Stimulated activated CD4-positive, alpha-beta T cell treated with anti-CD3 and anti-CD28 coated beads, TNF-alpha, amount 100 ng/mL, for 24 hours (primary cell): ENCODE measurements at regions not wholly inside any gene's neighbourhood (a gene's known extent, or its start where the extent isn't known, plus 50 kb on each side); places are given as distances from the start of the nearest gene placed in this dataset.
"Not testable (repeated sequence)": the region's sequence is repeated elsewhere in the genome, so short reads cannot be mapped to it uniquely, and the experiment has no call there.

Experiments used
- DNase-seq, 3 experiments: peaks; one replicate each; pipeline ENCODE4 v3.0.0-alpha.2; 2020; ENCODE audit warnings: low read depth in 3 of 3

DNA sequence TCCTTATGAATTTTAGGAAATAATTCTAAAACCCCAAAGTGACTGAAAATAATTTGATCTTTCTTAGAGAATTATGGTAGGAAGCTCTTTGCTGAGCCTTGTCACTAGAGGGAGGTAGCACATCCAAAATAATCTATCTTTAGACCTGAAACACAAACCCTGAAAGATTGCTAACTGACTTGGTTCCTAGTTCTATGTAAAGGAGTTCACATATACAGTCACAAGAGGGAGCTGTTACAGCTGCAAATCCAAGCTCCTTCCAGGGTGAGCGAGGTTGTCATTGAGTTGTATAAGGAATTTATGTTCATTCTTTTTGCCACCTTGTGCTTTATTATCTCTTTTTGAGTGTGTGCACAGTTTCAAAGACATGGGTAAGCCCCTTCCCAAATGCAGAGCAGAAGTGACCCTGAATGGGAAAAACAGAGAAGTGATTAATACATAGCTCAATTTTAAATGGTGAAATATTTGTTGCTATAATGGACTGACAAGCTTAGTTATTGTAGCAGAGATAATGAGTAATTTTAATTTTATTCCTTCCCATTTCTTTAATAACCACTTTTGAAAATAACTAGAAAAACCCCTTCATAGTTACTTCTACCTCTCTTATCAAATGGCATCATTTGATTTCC is 387.9 kb downstream of the DAD1 start:
- no peak for DNase-seq

DNA sequence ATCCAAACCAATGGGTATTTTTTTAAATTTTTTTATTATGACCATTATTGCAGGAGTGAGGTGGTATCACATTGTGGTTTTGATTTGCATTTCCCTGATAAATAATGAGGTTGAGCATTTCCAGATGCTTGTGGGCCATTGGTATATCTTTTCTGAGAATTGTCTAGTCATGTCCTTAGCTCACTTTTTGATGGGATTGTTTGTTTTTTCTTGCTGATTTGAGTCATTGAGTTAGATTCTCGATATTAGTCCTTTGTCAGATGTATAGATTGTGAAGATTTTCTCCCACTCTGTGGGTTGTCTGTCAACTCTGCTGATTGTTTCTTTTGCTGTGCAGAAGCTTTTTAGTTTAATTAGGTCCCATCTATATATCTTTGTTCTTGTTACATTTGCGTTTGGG is 388.9 kb downstream of the DAD1 start:
- not testable (repeated sequence) for DNase-seq

DNA sequence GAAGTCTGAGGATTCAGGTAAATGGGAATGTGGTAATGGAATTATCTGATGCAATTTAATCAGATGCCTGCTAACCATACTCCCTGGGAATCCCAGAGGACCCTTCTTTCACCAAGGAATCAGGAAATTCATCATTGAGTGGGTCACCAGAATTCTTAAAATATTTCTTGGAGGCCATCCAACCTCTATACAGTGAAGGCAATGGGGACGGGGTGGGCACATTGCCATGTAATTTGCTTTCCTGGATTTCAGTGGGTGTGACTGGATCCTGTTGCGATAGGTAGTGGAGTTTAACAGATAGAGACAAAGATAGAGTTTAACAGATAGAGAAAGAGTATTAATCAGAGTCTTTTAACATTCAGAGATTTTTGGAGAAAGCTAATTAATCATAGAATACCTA is 394.4 kb downstream of the DAD1 start:
- DNase-seq: no peak

DNA sequence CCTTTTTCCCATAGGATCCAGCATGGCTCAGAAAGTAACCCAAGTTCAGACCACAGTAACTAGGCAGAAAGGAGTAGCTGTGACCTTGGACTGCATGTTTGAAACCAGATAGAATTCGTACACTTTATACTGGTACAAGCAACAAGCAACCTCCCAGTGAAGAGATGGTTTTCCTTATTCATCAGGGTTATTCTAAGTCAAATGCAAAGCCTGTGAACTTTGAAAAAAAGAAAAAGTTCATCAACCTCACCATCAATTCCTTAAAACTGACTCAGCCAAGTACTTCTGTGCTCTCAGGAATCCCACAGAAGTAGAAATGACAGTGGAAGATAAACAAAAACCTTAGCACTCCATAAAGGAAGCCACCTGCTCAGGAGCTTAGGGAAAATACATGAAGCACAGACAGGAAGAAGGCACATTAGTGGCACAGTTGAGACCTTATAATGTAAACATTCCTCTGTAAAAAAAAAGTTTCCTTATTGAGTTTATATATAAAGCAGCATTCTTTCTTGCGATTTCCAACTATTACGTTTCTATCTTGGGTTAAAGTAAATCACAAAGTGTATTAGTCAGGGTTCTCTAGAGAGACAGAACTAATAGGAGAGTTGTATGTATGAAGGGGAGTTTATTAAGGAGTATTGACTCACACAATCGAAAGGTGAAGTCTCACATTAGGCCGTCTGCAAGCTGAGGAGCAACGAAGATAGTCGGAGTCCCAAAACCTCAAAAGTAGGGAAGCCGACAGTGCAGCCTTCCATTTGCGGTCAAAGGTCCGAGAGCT is 398.4 kb downstream of the DAD1 start:
- DNase-seq: no peak

DNA sequence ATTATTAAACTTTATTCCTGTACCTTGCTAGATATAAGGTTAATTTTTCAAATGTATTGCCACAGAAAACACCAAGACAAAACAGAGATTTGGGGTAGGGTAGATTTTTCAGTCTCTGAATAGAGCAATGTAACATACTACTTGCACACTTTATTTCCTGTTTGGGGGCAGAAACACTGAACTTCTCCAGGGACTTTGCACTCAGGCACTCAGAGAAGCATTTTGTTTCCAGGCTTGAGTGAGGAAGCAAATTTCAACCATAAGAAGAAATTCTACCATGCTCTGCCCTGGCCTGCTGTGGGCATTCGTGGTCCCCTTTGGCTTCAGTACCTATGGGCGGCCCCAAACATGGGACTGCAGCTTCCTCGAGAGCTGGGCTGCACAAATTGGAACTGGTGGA is 399.1 kb downstream of the DAD1 start:
- DNase-seq: no peak

DNA sequence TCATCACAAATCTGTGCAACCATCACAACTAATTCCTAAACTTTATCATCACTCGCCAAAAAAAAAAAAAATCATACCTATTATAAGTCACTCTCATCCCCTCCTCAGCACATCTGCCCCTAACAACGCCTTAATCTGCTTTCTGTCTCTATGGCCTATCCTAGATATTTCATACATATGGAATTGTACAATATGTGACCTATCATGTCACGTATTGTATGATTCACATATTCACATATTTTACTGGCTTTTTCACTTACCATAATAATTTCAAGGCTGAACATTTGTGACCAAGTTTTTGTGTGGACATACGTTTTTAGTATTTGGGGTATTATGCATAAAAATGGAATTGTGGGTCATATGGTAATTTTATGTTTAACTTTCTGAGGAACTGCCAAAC is 400.7 kb downstream of the DAD1 start:
- no peak for DNase-seq

DNA sequence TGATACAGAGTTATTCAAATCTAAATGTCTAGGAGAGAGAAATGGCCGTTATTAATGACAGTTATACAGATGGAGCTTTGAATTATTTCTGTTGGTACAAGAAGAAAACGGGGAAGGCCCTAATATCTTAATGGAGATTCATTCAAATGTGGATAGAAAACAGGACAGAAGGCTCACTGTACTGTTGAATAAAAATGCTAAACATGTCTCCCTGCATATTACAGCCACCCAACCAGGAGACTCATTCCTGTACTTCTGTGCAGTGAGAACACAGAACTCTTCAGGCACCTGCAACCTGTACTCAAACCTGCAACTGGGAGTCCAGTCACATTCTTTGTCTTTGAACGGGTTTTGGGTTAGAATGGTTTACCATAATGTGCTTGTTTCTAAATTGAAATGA is 403.2 kb downstream of the DAD1 start:
- no peak for DNase-seq

DNA sequence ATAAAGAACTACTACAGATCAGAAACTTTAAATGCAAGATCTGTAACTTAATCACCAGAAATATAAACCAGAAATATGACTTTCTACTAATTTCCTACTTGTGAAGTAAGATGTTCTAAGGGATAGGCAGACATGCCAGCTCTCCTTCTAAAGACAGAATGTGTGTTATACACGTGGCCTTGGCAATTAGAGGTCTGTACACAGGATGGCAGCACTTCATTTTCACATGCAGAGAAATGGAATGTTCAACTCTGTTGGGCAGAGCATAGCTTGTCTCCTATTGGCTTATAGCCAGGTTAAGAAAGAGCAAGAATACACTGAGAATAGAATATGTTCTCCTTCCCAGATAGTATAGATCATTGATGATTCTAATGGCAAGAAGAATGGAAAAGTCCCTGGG is 403.8 kb downstream of the DAD1 start:
- no peak for DNase-seq

DNA sequence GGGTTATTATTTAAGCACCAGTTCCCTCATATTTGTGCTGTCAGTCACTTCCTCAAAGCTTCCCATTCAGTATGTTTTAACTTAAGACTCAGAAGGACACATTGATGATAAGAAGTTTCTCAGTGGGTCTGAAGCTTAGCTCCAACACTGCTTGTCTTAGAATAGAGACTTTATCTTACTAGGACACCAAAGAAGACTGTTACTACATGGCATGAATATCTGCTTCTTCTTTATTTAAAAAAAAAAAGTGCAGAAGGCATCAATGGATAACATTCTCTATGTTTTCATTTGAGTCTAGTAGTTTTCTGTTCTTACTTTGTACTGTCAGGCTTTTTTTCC is 404.2 kb downstream of the DAD1 start:
- no peak for DNase-seq

DNA sequence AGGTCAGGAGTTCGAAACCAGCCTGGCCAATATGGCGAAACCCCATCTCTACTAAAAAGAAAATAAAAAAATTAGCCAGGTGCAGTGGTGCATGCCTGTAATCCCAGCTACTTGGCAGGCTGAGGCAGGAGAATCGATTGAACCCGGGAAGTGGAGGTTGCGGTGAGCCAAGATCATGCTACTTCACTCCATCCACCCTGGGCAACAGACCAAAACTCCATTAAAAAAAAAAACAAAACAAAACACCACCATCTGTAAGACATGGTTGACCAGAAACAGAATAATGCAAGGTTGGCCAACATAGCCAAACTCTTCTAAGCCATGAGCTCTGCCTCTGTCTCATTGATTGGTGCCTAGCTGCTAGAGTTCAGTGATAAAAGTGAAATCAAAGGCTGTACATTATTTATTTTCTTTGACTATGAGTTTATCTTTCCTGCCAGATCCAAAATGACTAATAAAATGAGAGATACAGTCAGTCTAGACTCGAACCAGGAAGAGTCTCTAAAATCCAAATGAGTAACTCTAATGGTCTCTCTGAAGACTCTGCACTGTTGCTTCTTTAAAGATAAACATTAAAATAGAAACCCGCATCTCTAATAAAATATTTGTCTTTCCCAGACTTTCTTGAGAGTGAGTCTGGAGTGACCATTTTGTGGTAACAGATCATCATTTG is 404.7 kb downstream of the DAD1 start:
- no peak for DNase-seq

DNA sequence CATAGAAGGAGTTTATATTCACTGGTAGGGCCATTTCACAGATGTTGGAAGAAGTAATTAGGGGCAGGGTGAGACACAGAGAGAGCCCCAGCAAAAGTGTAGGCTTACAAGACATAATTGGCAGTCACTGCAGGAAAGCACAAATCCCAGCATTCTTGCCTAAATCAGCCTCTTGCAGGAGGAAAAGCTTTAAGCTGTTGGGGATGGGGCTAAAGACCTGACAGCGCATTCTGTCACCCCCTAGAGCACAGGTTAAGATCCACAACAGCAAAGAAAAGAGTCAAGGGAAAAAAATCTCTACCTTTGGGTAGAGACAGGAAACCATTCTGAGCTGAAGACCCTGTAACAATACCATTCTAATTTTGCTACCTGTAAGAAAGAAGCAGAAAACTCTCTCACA is 409.0 kb downstream of the DAD1 start:
- no peak for DNase-seq

DNA sequence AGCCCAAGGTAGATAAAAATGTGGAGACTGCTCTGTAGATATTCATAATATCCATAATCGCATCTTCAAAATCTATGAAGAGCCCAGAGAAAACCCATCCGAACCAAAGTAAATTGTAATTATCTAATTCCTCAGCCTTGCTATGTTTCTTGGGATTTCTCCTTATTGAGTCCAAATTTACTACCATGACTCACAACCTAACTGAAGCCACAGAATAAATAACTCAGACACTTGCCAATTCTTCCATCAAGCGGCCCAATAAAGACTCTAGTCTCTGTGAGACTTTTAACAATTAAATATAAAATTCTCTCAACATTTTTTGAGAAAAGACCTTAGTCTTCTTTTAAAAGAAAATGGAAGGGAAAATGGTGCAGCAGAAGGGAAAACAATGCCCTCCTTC is 409.8 kb downstream of the DAD1 start:
- DNase-seq: no peak

DNA sequence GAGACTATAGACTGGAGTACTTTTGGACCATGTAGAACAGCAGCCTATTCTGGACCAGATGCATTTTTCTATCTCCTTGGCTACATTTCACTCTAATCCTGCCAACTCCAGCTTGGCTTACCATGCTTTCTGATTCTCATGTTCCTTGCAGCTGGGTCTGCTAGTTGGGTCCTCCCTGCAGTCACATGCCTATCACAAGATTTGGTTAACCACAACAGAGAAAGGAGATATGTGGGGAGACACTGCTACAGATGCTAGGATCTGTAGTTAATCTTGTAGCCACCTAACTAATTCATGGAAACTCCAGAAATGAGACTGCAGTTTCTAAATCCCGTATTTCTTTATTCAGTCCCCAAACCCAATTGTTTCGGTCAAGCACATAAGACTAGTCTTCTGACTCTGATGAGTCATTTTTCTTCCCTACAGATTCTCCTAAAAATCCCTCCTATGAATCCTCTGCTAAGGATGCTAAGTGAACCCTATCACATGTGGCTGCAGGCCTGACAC is 410.6 kb downstream of the DAD1 start:
- DNase-seq: no peak

DNA sequence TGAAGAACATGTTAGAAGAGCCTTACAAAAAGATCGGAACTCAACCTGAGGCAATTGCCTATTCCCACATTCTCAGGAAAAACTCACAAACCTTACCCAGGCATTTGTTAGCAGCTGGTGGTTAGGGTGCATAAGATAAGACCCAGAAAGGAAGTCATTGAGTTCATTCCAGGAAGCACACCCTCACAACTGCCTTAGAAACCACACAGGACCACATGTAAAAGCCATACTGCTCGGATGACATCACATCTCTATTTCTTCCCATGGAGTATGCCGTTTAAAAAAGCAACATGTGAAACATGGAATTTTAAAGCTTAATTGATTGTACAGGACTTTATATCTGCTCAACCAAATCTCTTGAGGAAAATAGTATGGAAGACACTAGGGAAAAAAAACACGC is 411.2 kb downstream of the DAD1 start:
- no peak for DNase-seq

DNA sequence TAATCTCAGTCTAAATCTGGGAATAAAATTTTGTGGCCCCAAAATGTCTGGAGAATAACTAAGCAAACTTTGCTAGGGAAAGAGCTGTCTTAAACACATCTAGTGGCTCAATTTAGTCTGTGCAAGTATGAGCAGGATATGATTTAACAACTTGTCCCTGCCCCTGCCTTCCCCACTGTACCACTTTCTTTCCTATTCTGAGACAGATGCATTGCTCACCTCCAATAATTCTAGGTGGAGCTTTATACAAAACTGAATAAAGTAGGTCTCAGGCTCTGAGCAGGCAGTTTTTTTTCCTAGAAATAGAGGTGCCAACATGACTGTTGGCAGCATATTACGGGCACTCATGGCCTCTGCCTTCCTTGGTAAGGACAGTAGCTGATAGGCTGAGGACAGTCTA is 412.1 kb downstream of the DAD1 start:
- no peak for DNase-seq

DNA sequence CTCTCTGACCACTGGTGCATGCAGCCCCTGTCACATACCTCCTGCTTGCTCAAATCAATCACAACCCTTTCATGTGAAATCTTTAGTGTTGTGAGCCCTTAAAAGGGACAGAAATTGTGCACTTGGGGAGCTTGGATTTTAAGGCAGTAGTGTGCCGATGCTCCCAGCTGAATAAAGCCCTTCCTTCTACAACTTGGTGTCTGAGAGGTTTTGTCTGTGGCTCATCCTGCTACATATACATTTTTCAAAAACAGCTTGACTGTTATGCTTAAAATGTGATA is 413.8 kb downstream of the DAD1 start:
- DNase-seq: not testable (repeated sequence)

DNA sequence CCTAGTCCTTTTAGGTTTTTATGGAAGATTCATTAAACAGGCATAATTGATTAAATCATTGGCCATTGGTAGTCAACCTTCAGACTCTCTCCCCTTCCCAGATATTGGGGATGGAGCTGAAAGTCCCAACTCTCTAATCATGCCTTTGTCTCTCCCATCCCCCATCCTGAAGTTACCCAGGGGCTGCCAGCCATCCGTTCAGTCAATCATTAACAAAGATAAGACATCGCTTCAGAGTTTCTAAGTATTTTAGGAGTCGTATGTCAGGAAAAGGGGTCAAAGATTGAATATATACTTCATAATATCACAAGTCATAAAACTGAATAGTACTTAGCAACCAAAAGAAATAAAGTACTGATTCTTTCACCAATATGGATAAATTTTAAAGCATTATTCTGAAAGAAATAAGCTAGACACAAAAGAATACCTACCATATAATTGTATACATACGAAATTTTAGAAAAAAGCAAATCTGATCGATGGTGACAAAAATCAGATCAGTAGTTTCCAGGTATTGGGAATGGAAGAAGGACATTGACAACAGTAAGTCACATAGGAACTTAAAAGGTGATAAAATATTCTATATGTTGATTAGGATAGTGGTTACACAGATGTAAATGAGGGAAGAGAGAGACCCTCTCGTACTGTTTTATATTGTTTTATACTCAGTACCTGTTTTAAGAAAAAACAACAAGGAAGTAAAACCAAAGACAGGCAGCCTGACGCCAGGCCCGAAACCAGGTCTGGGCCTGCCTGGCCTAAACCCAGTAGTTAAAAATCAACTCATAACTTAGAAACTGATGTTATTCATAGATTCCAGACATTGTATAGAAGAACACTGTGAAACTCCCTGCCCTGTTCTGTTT is 414.4 kb downstream of the DAD1 start:
- DNase-seq: no peak

DNA sequence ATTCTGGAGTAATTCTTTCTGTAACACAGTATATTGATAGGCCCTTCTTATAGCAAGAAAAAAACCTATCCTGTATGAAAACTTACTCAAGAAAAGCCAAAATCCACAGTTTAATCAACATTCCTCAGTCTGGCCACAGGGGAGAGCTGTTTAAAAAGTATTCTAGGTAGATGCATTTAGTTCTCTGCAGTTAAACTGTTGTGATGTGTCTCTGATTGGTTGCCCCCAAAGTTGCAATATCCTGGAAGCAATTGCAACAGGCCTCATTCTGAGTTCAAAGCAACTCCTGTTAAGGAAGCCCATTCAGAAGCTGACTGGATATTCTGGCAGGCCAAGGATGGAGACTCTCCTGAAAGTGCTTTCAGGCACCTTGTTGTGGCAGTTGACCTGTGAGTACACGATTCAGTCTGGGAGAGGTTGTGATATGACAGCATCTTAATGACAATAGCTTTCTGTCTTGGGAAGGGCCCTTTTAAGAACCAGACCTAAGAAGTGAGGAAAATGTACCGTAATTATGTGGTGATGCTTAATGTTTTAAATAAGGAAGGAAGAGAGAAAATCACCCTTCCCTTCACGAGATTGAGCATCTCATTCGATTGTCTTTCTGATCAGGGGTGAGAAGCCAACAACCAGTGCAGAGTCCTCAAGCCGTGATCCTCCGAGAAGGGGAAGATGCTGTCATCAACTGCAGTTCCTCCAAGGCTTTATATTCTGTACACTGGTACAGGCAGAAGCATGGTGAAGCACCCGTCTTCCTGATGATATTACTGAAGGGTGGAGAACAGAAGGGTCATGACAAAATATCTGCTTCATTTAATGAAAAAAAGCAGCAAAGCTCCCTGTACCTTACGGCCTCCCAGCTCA is 420.7 kb downstream of the DAD1 start:
- no peak for DNase-seq

DNA sequence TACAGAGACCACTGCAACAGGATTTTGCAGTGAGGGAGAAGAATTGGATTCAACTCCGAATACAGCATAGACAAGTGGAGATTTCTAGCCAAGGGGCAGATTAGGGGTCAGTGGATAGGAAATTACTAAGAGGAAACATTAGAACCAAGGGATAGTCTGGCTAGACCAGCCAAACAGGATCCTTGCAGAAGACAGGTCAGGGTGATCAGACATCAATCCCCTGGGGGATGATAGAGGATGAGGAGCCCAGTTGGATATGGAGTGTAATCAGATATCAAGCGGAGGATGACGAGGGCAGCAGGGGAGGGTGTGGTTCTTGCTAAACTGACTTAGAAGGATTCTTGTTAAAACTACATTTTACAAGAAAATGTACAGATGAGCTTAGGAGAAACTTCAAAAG is 424.4 kb downstream of the DAD1 start:
- DNase-seq: no peak

DNA sequence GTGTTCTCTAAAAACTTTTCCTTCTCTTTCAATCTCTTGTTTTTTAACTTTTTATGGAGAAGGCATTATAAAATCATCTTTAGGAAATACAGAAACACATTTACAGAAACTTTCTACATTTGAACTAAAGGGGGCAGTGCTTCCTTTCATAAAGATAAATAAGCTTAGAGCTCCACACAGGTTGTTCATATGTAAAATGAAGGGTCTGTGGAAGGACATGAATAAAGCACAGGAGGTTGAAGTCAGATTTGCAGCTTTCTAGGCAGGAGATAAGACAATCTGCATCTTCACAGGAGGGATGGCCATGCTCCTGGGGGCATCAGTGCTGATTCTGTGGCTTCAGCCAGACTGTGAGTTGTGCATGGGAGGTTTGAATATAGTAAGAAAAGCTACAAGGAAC is 426.0 kb downstream of the DAD1 start:
- no peak for DNase-seq

DNA sequence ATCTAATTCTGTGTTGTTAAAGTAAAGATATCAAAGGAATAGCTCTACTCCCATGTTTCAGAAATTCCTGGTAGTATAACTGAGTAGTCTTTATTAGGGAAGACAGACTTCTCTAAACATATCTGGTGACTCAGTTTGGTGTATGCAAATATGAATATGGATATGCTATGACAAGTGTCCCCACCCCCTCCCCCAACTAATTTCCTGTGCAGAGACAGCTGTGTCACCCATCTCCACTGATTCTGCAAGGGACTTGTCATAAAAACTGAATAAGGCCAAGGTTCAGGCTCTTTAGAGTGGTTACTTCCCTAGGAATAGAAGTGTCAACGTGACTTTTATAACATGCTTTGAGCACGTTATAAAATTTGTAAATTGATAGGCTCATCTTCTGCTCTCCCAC is 429.1 kb downstream of the DAD1 start:
- DNase-seq: no peak
